Endothelial cell of umbilical vein (primary cell): ENCODE measurements at regions not wholly inside any gene's neighbourhood (a gene's known extent, or its start where the extent isn't known, plus 50 kb on each side); places are given as distances from the start of the nearest gene placed in this dataset.

Experiments used
- BruUV-seq: library from RNA; stranded (reverse); fragments of 400-500 nt; replicated peaks from 2 replicates; lab custom pipeline; 2021; lab: Mats Ljungman, UMichigan
- CTCF ChIA-PET: fragments of 300-600, 350-600 bp; sonication (Branson Sonifier 250); formaldehyde crosslinking; loops from one replicate; lab custom pipeline; 2021; ENCODE audit warnings: antibody characterized with exemption, inconsistent platforms; lab: Charles Lee
- POLR2A ChIA-PET: fragments of 300-600, 350-600 bp; sonication (Branson Sonifier 250); formaldehyde crosslinking; loops from one replicate; lab custom pipeline; 2021; ENCODE audit warnings: antibody characterized with exemption, inconsistent platforms; lab: Charles Lee
- DNase-seq: peaks from one replicate; pipeline ENCODE4 v3.0.0-alpha.2; 2011; ENCODE audit warnings: low read depth, low spot score
- FAIRE-seq: peaks from 2 replicates; lab custom pipeline; 2011; peaks lifted over from hg19 to GRCh38; lab: Jason Lieb, UNC
- H2AFZ ChIP-seq: 2 replicates; pipeline ENCODE4 v1.6.0; 2012; ENCODE audit warnings: low read depth, low read length, control low read depth, inconsistent platforms
- H3K27ac ChIP-seq: 2 replicates; pipeline ENCODE4 v1.5.1; 2011; ENCODE audit warnings: low read depth, mild to moderate bottlenecking, control low read depth, low read length, moderate library complexity; ENCODE audit not compliant: insufficient read depth
- H3K27me3 ChIP-seq, 2 experiments: 2 replicates each; pipeline versions ENCODE4 v1.6.0 to v1.6.1; 2011; ENCODE audit warnings: low read length in 2 of 2, mixed read lengths in 1 of 2; ENCODE audit not compliant: control insufficient read depth in 2 of 2, insufficient read depth in 2 of 2
- H3K36me3 ChIP-seq, 2 experiments: 2 replicates in 1 of 2; 3 replicates in 1 of 2; pipeline ENCODE4 v1.5.1; 2011; ENCODE audit warnings: low read length in 2 of 2, mild to moderate bottlenecking in 1 of 2, moderate library complexity in 1 of 2; ENCODE audit not compliant: control insufficient read depth in 2 of 2, insufficient read depth in 2 of 2; ENCODE audit errors: extremely low read depth in 1 of 2
- H3K4me1 ChIP-seq: 3 replicates; pipeline ENCODE4 v1.5.1; 2011; ENCODE audit warnings: mild to moderate bottlenecking, low read length; ENCODE audit not compliant: control insufficient read depth, insufficient read depth; ENCODE audit errors: extremely low read depth
- H3K4me2 ChIP-seq: 2 replicates; pipeline ENCODE4 v1.6.1; 2011; ENCODE audit warnings: low read length, control low read depth, mixed read lengths; ENCODE audit not compliant: insufficient read depth
- H3K4me3 ChIP-seq, 3 experiments: fragments of 200-600 bp in 1 of 3; sonication (generic), shearing (Covaris generic) in 1 of 3; replicated peaks in 1 of 3; 2 replicates each; pipeline ENCODE4 v1.5.1; 2011 to 2016; ENCODE audit warnings: control low read depth in 3 of 3, low read length in 3 of 3, mild to moderate bottlenecking in 2 of 3, inconsistent platforms in 1 of 3, low read depth in 1 of 3, moderate library complexity in 1 of 3; ENCODE audit not compliant: insufficient read depth in 1 of 3
- H3K79me2 ChIP-seq: 2 replicates; pipeline ENCODE4 v1.6.0; 2012; ENCODE audit warnings: low read length, inconsistent platforms; ENCODE audit not compliant: control insufficient read depth, insufficient read depth
- H3K9ac ChIP-seq: replicated peaks from 2 replicates; pipeline ENCODE3; 2011; ENCODE audit warnings: low read length, control low read depth; ENCODE audit not compliant: insufficient read depth; ENCODE audit errors: extremely low read depth
- H3K9me1 ChIP-seq: replicated peaks from 3 replicates; pipeline ENCODE4 v1.6.0; 2011; ENCODE audit warnings: mild to moderate bottlenecking, low read length; ENCODE audit not compliant: control insufficient read depth, insufficient read depth; ENCODE audit errors: extremely low read depth
- H3K9me3 ChIP-seq: replicated peaks from 2 replicates; pipeline ENCODE4 v1.5.1; 2012; ENCODE audit warnings: low read length, inconsistent platforms; ENCODE audit not compliant: control insufficient read depth, insufficient read depth
- H4K20me1 ChIP-seq: replicated peaks from 2 replicates; pipeline ENCODE3; 2011; ENCODE audit warnings: mild to moderate bottlenecking, low read length; ENCODE audit not compliant: control insufficient read depth, insufficient read depth; ENCODE audit errors: extremely low read depth
- EZH2 ChIP-seq: IDR thresholded peaks from 2 replicates; pipeline ENCODE4 v1.6.1; 2012; ENCODE audit warnings: borderline replicate concordance, low read depth, mild to moderate bottlenecking, moderate library complexity, low read length, inconsistent platforms; ENCODE audit not compliant: severe bottlenecking
- FOS ChIP-seq: IDR thresholded peaks from 2 replicates; pipeline ENCODE4 v1.6.1; 2011; ENCODE audit warnings: mild to moderate bottlenecking, low read length, moderate library complexity, borderline replicate concordance; ENCODE audit not compliant: insufficient read depth
- GATA2 ChIP-seq: IDR thresholded peaks from 2 replicates; pipeline ENCODE4 v1.7.0; 2011; ENCODE audit warnings: low read depth, mild to moderate bottlenecking, moderate library complexity, mixed read lengths, low read length; ENCODE audit not compliant: insufficient read length, insufficient read depth
- JUN ChIP-seq: IDR thresholded peaks from 2 replicates; pipeline ENCODE4 v1.6.1; 2011; ENCODE audit warnings: borderline replicate concordance, low read depth; ENCODE audit not compliant: insufficient read length, insufficient read depth
- MYC ChIP-seq: IDR thresholded peaks from one replicate; pipeline ENCODE4 v1.6.1; 2011; ENCODE audit warnings: mild to moderate bottlenecking, low read depth, low read length
- POLR2A ChIP-seq: IDR thresholded peaks from 2 replicates; pipeline ENCODE4 v1.6.1; 2012; ENCODE audit warnings: low read depth, mild to moderate bottlenecking, control low read depth, low read length
- POLR2AphosphoS5 ChIP-seq: IDR thresholded peaks from 2 replicates; pipeline ENCODE4 v1.6.1; 2012; ENCODE audit warnings: low read depth, mild to moderate bottlenecking, control low read depth, low read length, moderate library complexity; ENCODE audit not compliant: insufficient read depth
- dilution Hi-C: fragments of 300-500 bp; cut with MboI; formaldehyde crosslinking; loops from one replicate; pipeline ENCODE4 v1.15.0; 2019; ENCODE audit warnings: low sequenced_read_pairs; ENCODE audit not compliant: extremely low pct_ligation_motif_present
- intact Hi-C: fragments of 100-400 bp; cut with micrococcal nuclease; formaldehyde crosslinking; loops from one replicate; pipeline ENCODE4 v1.10.0; 2022
- TF ChIP-seq, protein P1 (sequence below), 2 donors: IDR thresholded peaks; 1 replicate in 1 of 2; 2 replicates in 1 of 2; pipeline ENCODE4 v1.5.1; 2011; ENCODE audit warnings: low read length in 2 of 2, mild to moderate bottlenecking in 2 of 2, moderate library complexity in 2 of 2, control low read depth in 1 of 2, inconsistent platforms in 1 of 2, low read depth in 1 of 2; ENCODE audit not compliant: insufficient read depth in 1 of 2; ENCODE audit errors: extremely low read depth in 1 of 2
- TF ChIP-seq, protein P2 (sequence below): IDR thresholded peaks from 2 replicates; pipeline ENCODE4 v1.6.1; 2011; ENCODE audit not compliant: insufficient read depth, insufficient read length

DNA sequence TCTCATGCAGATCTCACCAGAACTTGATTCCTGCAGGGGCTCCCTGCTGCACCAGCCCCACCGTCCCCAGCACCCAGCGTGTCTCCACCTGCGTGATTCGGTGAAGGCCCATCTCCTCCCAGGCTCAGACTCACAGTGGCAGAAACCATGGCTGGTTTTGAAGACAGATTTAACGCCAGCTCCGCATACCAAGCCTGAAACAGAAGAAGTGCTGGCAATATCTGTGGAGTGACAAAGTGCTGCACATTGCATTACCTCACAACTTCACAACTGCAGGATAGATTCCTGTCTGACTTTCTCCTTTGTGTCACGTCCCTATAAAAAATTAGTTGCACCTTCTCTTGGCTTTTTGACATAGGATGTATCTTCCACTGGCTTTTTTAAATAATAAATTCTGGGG is 120.7 kb downstream of the TTLL2 start:
- CTCF ChIA-PET: no interaction called here
- BruUV-seq: no TSS peak

More for the DNA sequence above, 120.7 kb downstream of the TTLL2 start:
- Histone ChIP-seq H4K20me1 (no peaks in the 10 kb centered on the region), H3K4me3 (no peak overlapping the region), H2AFZ (no peak overlapping the region), H3K4me2 (no peak overlapping the region), H3K27me3 (peaks cover 0 to 2% of the 10 kb centered on the region in 2 experiments), H3K4me1 (no peaks in the 10 kb centered on the region), H3K79me2 (no peaks in the 10 kb centered on the region), H3K36me3 (no peaks in the 10 kb centered on the region), H3K27ac (no peak overlapping the region), H3K9ac (no peak overlapping the region), H3K9me1 (no peaks in the 10 kb centered on the region), H3K9me3 (no peaks in the 10 kb centered on the region)
- POLR2A ChIA-PET: no interaction called here
- intact Hi-C loops (no loop called here), dilution Hi-C loops (no loop called here)
- no peak for FAIRE-seq
- no peak for DNase-seq
- TF ChIP-seq GATA2: no peak
- no peak for TF ChIP-seq JUN
- no peak for TF ChIP-seq POLR2A
- TF ChIP-seq, protein P1, sequence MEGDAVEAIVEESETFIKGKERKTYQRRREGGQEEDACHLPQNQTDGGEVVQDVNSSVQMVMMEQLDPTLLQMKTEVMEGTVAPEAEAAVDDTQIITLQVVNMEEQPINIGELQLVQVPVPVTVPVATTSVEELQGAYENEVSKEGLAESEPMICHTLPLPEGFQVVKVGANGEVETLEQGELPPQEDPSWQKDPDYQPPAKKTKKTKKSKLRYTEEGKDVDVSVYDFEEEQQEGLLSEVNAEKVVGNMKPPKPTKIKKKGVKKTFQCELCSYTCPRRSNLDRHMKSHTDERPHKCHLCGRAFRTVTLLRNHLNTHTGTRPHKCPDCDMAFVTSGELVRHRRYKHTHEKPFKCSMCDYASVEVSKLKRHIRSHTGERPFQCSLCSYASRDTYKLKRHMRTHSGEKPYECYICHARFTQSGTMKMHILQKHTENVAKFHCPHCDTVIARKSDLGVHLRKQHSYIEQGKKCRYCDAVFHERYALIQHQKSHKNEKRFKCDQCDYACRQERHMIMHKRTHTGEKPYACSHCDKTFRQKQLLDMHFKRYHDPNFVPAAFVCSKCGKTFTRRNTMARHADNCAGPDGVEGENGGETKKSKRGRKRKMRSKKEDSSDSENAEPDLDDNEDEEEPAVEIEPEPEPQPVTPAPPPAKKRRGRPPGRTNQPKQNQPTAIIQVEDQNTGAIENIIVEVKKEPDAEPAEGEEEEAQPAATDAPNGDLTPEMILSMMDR (IDR thresholded peaks at IDR 0.05; ENCODE audit: extremely low read depth in 1 of 2, insufficient read depth in 1 of 2, low read depth in 1 of 2, low read length in 2 of 2): no peak
- no peak for TF ChIP-seq MYC
- TF ChIP-seq POLR2AphosphoS5: no peak
- TF ChIP-seq EZH2: no peak
- TF ChIP-seq FOS: no peak
- TF ChIP-seq, protein P2, sequence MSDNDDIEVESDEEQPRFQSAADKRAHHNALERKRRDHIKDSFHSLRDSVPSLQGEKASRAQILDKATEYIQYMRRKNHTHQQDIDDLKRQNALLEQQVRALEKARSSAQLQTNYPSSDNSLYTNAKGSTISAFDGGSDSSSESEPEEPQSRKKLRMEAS: no peak
